NCI-H446 (cell line): ENCODE measurements at regions not wholly inside any gene's neighbourhood (a gene's known extent, or its start where the extent isn't known, plus 50 kb on each side); places are given as distances from the start of the nearest gene placed in this dataset.

Experiments
- DNase-seq, 2 experiments: peaks; one replicate each; lab custom pipeline; 2025; lab: John Stamatoyannopoulos, UW

GRCh38 chr3:86175593-86176444 is 815.1 kb downstream of the VGLL3 start:
- DNase-seq, result no peak

GRCh38 chr3:86175051-86175536 is 815.9 kb downstream of the VGLL3 start:
- no peak for DNase-seq

GRCh38 chr3:86173401-86173800 is 817.5 kb downstream of the VGLL3 start:
- DNase-seq, result no peak

GRCh38 chr3:86168512-86168911 is 822.4 kb downstream of the VGLL3 start:
- DNase-seq, result no peak

- DNase-seq, result no peak
These were observed 828.4 kb downstream of the VGLL3 start for GRCh38 chr3:86162521-86162920.

- no peak for DNase-seq
These were observed 829.5 kb downstream of the VGLL3 start for GRCh38 chr3:86161493-86161892.

GRCh38 chr3:86152620-86153019 is 838.3 kb downstream of the VGLL3 start:
- DNase-seq, result no peak

- DNase-seq, result no peak
These were observed 841.9 kb downstream of the VGLL3 start for GRCh38 chr3:86149054-86149453.

- no peak for DNase-seq
These were observed 843.8 kb downstream of the VGLL3 start for GRCh38 chr3:86147119-86147518.

GRCh38 chr3:86126552-86126951 is 864.4 kb downstream of the VGLL3 start:
- DNase-seq, result no peak
